GM18498 (cell line): ENCODE measurements at regions not wholly inside any gene's neighbourhood (a gene's known extent, or its start where the extent isn't known, plus 50 kb on each side); places are given as distances from the start of the nearest gene placed in this dataset.
A peak's percentile ranks its signal among the peaks of the same experiment; 100 is the strongest.
"Not testable (repeated sequence)": the region's sequence is repeated elsewhere in the genome, so short reads cannot be mapped to it uniquely, and the experiment has no call there.

Source experiments
- ATAC-seq: cut with Tn5 transposase; IDR thresholded peaks from one replicate; pipeline ENCODE4 v1.9.1; 2021; ENCODE audit warnings: mild to moderate bottlenecking, moderate library complexity; ENCODE audit not compliant: unreplicated experiment

DNA sequence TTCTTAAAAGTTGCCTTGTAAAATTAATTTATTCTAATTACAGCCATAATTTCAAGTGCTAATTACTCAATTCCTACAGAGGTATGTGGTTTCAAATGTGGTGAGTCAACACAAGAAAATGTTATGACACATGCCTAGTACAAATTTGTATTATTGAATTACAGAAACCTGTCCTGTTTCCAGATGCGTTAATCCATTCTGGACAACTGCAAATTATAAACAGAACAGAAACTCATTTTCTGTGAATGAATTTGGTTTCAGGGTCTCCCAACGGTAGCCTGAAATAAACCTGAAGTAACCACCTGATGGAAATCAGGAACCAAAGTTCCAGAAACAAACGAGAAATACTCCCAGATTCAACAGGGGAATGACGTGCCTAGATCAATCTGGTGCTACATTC lies 328.6 kb upstream of the F9 start:
- ATAC-seq, result no peak

DNA sequence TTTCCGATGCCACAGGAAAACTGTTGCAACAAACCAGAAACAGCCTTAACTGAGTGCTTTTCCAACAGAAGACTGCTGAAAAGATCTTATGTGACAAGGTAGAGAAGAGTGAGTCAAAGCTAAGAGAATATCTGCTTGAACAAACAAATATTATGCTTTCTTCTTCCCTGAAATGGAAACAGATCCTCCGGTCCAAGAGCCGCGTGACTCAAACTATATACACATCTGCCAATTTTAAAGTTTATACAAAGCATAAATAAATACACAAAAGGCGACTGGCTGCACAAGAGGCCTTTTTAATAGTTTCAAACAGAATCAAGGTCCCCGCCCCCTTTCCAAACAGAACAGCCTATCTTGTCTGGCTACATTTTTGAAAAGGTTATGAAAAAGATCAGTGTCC lies 329.7 kb upstream of the F9 start:
- no peak for ATAC-seq

DNA sequence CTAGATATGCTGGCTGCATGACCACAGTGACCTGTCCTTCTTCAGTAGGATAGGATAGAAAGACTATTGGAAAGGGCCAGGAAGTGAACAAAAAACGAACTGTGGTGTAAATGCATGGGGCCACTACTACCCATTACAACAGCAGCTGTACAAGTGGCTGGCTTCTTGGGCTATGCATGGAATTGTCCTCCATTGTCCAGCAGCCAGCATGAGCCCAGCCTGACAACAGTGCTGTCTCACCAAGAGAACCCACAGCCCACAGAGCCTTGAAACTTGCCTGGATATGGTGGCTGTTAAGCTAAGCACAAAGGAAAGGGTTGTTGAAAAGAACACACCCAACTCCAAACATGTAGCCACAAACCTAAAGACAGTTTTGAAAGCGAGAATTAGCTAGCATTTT lies 330.2 kb upstream of the F9 start:
- no peak for ATAC-seq

DNA sequence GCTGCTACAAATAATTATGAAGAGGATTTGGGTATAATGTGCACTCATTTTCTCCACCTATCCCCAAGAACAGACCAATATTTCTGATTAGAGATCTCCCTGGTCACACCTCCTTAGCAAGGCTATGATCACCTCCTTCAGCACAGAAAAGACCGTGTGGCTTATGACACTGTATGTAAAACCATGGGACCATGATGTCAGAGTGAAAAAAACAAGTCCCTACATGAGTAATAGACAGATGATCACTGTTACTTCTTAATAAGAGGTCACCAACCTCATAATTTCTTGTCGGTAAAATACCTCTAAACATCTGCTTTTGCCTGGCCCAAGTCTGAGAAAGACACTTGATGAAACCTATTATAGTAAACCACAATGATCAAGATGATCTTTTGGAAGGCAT lies 330.6 kb upstream of the F9 start:
- no peak for ATAC-seq

DNA sequence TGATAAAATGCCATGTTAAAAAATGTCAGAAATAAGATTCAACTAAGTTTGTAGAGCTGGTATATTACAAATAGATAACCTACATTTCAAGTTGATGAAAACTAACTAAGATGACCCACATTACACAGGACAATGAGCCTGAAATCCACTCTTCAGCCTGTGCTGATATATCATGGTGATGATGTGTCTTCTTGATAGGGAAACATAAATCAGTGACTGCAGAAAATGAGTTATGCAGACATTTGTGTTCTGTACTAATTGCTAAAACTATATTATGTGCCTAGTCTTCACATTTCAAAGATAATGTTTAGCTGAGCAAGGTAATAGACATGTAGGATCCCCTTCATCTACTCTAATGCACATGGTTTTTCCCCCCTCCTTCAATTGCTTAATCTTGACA lies 331.6 kb upstream of the F9 start:
- no peak for ATAC-seq

DNA sequence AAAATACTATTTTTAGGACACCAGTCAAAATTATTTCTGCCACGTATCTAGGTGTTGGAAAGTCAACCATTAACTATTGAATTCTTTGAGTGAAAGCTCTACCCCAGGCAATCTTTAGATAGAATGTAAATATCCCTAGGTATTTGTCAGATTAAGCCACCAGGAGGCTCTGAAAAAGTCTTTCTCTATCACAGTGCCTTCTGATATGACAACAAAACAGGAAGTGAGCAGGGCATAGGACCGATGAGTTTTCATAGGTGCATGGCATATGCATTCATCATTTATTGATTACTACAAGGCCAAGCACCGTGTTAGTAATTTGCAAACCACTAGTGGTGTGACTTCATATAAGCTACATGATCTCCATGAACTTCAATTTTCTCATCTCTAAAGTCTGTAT lies 333.6 kb upstream of the F9 start:
- ATAC-seq, result no peak

DNA sequence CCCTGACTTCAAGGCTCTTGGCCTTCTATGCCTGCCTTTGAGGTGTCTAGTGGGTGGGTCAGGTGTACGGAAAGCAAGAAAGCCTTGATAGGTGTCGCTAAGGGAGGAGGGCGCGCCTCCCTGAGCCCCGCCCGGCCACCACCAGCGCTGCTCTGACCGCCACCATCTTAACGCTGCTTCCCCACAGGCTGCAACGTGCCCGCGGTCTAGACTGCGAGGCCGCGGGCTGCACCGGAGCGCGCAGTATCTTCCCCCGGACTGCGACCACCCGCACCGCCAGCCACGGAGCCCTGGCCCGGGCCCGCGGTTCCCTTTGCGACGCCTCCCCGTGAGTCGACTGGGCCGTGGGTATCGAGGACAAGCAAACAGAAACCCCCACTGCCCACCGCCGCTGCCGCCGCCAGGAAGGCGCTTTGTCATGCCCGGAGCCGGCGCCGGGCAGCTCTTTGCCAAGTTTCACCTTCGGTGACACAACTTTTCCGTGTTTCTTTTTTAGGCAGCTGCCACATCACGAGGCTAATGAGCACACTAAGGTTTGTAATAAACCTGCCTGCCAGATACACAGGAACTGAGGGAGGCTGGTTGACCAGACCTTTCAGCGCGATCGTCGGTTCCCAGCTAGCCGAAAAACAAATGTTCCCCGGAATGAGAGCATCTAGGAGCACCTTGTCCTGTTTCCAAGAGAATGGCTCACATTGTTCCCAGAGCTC lies 335.8 kb upstream of the F9 start:
- peak; percentile 76 for ATAC-seq

DNA sequence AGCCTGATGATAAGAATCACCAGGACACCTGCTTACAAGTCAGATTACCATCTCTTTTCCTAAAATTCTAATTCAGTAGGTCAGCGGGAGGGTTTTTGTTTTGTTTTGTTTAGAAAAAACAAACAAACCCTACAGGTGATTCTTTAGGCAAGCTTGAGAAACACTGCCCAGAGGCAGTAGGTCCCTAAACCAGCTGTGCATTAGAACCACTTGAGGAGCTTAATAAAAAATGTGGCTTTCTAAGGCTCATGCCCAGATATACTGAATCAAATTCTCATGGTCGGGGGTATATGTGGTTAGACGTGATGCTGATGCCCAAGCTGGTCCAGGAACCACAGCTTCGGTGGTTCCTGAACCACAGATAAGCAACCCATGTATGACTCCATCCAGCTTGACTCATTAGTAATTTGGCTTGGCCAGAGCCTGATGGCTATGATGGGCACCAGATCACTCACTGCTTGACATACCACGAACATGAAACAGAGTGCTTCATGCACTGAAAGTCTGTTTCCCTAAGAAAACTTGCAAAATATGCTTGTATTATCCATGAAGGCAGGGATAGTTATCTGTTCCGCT lies 338.1 kb upstream of the F9 start:
- ATAC-seq, result no peak

DNA sequence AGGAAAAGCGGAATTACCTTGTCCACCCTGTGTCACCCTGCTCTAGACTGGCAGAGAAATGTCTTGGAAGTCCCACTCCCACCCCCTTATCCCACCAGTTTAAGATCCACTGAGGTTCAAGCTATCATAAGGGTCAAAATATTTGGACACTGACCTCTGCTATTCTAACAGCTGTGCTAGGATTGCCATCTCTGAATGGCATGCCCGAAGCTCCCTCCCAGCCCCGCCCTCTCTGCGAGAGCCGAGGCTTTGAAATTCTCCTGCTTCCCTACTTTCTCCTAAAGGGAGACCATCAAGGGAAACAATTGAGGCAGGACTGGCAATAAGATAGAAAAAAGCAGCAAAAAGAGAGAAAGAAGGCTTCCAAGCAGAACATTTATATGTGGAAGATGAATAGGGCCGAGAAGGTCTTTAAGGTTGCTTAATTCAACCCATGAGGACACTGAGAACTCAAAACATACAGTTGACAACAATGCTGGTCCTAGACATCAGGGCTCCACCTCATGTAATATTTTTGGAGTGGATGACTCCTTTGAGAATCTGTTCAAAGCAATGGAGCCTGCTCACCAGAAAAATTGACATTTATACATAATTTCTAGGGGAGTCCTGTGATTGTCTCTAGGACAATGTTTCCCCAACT lies 338.7 kb upstream of the F9 start:
- no peak for ATAC-seq

DNA sequence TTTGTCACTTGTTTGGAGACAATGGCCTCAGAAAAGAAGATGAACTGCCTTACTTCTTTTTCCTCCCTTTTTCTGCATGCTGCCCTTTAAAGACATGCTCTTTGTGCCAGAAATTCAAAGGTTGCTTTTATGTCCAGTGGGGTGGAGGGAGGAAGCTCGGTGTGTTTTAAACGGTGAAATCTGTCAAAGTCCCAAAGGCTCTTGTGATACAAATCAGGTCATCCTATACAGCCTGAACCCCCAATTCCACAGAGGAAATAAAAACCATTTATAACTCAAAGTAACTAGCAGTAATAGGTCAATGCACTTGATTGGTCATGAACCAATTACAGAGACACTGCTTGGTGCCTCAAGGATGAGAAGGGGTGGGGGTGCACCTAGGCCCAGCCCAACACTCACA lies 339.3 kb upstream of the F9 start:
- ATAC-seq, result no peak

DNA sequence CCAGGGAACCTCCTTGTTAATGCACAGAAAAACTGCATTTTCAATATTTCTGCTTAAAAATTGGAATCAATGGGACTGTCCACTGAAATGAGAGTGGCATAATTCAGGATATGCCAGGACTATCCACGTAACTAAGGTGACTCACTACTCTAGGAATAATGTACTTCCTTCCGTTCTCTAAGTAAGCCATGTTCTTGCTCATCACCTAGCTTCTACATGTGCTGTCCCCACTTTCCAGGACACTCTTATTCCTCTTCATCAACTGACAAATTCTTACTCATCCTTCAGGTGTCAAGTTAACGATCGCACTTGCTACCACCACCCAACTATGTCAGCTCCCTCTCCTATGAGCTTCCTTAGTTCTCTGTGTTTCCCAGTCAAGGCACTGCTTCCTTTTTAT lies 342.8 kb upstream of the F9 start:
- ATAC-seq, result no peak

DNA sequence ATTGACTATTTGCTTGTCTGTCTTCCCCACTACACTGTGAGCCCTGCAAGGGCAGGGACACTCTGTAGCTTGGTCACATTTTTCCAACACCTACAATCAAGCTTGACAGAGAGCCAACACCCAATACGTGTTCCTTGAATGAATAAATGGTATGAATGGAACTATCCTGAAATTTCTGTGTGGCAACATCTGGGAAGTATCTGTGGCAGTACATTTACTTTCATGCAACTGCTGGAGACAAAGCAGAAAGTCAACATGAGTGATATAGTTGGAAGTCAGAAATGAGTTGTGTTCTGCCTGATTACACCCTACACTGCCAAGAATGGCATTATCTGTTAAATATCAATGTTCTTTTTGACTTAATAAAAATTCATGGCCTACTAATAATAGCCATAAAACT lies 343.5 kb upstream of the F9 start:
- ATAC-seq, result no peak

DNA sequence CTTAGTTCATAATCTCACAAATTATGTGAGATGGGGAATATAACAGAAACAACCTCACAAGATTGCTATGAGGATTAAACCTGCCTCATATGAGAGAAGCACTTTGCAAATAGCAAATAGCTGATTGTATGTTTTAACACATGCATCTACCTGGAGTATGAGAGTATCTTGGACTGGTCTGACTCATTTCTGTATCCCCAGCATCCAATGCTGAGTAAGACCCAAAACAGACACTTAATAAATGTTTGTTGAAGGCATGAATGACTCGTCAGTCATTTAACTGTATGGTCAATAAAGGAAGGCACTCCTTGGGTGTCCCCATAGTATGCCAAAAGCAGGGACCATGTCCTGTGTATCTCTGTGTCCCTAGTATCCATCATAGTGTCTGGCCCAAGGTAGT lies 350.9 kb upstream of the F9 start:
- ATAC-seq, result no peak

DNA sequence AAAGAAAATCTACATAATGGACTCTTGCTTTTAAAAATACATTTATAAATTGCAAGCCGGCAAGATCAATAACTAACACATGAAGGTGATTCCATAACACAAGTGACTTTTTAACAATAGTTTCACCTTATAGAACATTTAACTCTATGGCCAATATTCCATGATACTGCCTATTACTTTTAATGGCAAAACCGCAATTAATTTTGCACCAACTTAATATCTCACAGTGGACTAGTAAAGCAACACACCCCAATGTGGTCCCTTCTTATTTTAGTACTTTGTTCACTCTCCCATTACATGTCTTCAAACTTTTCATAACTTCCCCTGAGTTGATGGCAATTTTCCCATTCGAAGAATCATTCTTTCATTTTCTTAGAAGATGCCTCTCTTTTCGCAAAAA lies 351.6 kb upstream of the F9 start:
- no peak for ATAC-seq

DNA sequence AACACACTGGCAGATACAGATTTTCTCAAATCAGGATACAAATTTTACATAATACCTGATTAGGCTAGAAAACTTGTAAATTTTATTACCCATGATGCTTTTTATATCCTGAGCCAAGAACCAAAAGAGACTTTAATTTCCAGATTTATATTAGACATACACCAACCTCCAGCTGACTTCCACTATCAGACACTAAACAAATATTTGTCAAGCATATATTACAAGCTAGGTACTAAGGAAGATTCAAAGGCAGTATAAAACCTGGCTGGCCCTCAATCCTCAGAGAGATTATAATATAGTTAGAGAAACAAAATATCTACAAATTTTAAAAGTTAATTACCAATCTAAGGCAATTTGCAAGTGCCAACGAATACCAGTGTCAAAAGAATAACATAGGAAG lies 357.8 kb upstream of the F9 start:
- ATAC-seq, result no peak

DNA sequence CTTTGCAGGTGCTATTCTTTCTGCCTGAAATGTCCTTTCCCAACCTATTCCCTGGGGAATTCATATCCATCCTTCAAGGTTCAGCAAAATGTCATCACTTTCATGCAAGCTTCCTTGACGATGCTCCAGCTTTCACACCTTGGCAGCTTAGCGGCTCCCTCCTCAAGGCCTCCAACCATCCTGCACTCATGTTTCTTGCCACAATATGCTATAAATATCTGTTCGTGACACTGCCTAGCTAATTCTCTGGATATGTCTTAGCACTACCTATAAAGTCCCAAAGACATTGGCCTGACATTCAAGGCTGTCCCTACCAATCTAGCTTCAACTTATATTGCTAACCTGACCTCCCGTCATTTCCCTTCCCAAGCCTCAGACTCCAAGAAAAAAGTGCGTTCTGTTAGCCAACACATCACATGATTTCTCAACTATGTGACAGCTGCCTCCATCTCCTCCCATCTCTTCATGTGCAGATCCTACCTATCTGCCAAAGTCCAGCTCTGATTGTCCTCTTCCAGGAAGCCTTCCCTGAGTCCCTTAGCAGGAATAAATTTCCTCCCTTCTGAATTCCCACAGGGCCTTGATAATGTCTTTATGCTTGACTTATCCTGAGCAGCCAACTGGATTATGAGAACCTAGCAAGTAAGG lies 359.9 kb upstream of the F9 start:
- ATAC-seq, result no peak

DNA sequence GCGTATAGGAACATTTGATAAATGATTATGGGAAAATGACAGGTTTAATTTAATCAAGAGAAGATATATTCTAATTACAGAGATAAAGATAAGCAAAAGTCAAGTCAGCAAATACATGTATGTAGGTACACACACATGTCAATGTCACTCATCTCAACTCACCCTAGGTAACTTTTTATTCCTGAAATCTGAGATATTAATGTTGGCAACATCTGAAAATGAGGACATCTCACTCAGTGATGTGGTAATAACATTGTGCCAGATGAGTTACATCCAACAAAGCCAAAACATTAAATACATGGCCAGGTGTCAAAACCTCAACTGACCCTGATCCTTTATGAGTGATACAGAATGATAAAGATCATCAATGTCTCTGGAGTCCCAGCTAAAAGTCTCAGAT lies 363.3 kb upstream of the F9 start:
- no peak for ATAC-seq

DNA sequence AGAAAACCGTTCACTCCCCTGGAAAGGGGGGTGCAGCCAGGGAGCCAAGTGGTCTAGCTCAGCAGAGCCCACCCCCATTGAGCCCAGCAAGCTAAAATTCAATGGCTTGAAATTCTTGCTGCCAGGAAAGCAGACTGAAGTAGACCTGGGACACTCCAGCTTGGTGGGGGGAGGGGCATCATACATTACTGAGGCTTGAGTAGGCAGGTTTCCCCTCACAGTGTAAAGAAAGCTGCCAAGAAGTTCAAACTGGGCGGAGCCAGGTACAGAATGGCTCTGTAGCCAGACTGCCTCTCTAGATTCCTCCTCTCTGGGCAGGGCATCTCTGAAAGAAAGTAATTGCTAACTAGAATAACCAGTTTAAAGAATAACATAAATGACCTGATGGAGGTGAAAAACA lies 372.3 kb upstream of the F9 start:
- no peak for ATAC-seq

DNA sequence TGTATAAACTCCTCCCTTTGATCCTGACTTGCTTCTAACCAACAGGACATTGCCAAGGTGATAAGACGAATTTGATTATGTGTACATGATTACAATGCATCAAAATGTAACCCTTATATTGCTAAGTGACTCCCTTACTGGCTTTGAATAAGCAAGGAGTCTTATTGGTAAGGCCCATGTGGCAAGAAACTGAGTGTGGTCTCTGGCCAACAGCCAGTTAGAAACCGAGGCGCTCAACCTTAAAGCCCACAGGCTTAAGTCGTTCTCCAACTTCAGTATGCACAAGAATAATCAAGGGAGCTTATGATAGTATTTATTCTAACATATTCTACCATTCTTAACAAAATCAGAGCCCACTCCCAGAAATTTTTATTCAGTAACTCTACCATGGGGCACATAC lies 374.2 kb upstream of the F9 start:
- no peak for ATAC-seq

DNA sequence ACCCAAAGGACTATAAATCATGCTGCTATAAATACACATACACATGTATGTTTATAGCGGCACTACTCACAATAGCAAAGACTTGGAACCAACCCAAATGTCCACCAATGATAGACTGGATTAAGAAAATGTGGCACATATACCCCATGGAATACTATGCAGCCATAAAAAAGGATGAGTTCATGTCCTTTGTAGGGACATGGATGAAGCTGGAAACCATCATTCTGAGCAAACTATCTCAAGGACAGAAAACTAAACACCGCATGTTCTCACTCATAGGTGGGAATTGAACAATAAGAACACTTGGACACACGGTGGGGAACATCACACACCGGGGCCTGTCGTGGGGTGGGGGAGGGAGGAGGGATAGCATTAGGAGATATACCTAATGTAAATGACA lies 383.9 kb upstream of the F9 start:
- not testable (repeated sequence) for ATAC-seq

DNA sequence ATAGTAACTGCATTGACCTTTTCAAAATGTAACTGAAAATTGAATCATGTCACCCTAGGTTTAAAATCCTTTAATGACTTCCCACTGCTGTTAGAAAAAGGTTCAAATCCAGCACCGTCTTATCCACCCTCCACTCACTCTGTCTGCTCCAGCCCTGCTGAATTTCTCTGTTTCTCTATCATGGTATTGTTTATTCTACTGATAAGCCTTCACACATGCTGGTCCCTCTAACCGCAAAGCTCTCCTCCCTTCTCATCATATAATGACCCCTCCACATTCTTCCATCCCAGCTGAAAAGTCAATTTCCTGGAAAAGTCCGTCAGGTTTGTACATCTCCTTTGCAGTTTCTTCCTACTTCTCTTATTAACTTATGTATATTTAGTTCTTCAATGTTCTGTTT lies 389.2 kb upstream of the F9 start:
- ATAC-seq, result no peak

DNA sequence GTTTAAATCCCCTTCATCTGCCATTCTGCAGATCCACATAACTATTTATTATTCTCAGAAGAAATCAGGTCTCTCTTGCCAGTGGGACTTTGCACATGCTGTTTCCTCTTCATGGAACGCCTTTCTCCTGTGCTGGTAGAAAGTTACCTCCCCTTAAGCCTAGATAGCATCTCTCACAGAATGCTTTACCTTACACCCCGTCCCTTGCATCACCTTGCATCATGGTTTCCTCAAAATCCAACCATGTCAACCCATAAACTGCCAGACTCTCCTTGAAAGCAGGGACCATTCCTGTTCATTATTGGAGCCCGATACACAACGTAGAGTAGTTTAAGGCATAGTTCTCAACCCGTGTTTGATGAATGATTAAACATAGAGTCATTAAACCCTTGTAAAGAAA lies 396.2 kb upstream of the F9 start:
- no peak for ATAC-seq
